Erythroblast (primary cell): ENCODE measurements at regions not wholly inside any gene's neighbourhood (a gene's known extent, or its start where the extent isn't known, plus 50 kb on each side); places are given as distances from the start of the nearest gene placed in this dataset.
"Not testable (repeated sequence)": the region's sequence is repeated elsewhere in the genome, so short reads cannot be mapped to it uniquely, and the experiment has no call there.

Experiments used
- DNase-seq, 2 experiments: peaks; one replicate each; lab custom pipeline; 2025; lab: John Stamatoyannopoulos, UW
- GATA1 ChIP-seq: IDR thresholded peaks from 2 replicates; pipeline ENCODE4 v1.6.1; 2011; ENCODE audit warnings: low read depth, mild to moderate bottlenecking, control low read depth, low read length, moderate library complexity
- POLR2A ChIP-seq: IDR thresholded peaks from 2 replicates; pipeline ENCODE4 v1.6.1; 2011; ENCODE audit warnings: mild to moderate bottlenecking, low read length

GRCh38 chr3:105960381-105960780 lies 91.6 kb upstream of the CBLB start:
- DNase-seq: no peak
- no peak for TF ChIP-seq POLR2A
- no peak for TF ChIP-seq GATA1

- TF ChIP-seq GATA1 (no peak), POLR2A (no peak)
- DNase-seq: no peak
Observed at GRCh38 chr3:105963161-105963560, 94.3 kb upstream of the CBLB start.

DNA sequence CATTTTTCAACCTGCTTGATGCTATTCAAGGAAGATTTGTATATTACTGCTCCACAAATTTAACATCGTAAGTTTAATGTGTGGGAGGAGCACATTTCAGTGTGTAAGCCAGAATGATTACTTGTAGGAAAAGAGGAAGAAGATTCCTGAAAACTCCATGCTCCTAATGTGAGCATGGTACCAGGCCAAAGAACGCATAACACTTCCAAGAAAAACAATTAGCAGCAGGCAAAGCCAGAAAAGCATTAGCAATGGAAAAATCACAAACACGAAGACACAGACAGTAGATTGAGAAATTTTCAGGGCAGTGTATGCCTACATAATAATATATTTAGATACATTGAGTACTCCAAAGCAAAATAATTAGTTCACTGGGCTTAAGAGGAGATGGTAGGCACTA lies 96.6 kb upstream of the CBLB start:
- TF ChIP-seq GATA1: no peak
- TF ChIP-seq POLR2A: no peak
- DNase-seq: no peak

DNA sequence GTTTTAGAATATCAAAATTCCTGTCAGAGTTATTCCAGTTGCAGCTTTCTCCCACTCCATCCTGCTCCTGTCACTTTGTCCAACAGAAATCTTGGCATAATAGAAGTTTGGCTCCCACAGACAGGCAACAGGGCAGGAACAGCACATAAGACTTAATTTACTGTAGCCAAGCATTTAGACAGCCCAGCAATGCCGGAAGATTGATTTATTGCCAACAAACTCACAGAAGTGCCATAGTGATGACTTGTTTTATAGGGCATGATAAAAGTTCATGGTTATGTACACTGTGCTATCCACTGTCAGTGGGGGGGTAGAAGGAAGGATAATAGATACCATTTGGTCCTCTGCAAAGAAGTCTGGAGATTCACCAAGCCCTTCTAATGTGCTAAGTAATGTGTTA lies 98.3 kb upstream of the CBLB start:
- TF ChIP-seq POLR2A: no peak
- no peak for TF ChIP-seq GATA1
- no peak for DNase-seq

- TF ChIP-seq POLR2A (no peak), GATA1 (no peak)
- no peak for DNase-seq
Observed at GRCh38 chr3:105970283-105970682, 101.5 kb upstream of the CBLB start.

DNA sequence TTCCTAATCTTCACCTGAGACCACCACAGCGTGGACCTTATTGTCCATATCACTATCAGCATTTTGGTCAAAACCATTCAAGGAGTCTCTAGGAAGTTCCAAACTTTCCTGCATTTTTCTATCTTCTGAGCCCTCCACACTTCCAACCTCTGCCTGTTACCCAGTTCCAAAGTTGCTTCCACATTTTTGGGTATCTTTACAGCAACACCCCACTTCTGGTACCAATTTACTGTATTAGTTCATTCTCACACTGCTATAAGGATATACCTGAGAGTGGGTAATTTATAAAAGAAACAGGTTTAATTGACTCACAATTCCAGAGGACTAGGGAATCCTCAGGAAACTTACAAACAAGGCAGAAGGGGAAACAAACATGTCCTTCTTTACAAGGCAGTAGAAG lies 103.3 kb upstream of the CBLB start:
- TF ChIP-seq POLR2A: no peak
- no peak for TF ChIP-seq GATA1
- no peak for DNase-seq

DNA sequence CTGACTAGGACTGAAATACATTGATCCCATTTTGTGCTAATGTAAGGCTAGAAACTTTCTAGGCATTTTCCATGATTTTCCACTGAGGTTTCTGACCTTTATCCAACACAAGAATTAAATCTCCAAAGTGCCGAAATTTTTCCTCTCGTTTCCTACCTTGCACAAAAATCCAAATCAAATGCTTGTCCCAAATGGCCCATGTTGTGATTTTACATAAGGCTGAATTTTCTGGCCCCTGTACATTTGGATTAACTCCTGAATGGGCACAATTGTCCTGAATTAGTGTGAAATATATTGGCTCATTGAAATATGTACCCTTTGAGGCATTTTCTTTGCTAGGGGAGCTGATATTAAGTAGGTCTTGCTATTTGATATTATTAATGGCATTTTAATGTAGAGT lies 105.6 kb upstream of the CBLB start:
- no peak for DNase-seq
- TF ChIP-seq POLR2A (no peak), GATA1 (no peak)

DNA sequence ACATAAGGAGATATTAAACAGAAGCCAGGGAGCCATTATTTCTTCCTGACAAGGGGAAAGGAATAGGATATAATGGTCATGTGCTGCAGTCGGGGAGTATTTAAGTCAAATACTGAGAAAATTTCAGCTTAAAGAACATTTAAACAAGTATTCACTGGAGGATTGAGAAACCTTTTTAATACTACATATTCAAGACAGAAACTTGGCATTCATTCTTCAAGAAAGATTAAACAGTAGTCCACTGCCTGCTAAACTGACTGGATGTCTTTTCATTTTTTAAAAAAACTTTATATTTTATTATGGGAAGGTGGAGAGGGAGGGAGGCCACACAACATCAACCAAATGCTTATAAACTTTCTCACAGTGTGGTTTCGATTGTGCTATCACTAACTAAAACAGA lies 107.4 kb upstream of the CBLB start:
- DNase-seq: no peak
- no peak for TF ChIP-seq GATA1
- no peak for TF ChIP-seq POLR2A

DNA sequence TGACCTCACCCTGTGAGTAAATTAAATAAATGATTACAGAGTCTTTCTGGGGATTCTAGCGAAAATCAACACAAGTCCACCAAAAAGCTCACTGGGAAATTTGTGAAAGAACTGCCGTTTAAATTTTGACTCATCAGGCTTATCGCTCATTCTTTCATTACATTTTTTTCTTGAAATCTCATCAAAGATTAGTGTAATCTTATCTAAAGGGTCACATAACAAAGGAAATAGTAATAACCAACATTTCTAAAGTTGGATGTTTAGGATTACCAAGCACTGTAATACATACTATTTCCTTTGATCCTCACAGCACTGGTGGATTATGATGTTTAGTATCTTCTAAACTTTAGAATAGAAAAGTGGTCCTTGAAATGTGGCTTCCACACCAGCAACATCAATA lies 111.1 kb upstream of the CBLB start:
- TF ChIP-seq POLR2A (no peak), GATA1 (no peak)
- no peak for DNase-seq

DNA sequence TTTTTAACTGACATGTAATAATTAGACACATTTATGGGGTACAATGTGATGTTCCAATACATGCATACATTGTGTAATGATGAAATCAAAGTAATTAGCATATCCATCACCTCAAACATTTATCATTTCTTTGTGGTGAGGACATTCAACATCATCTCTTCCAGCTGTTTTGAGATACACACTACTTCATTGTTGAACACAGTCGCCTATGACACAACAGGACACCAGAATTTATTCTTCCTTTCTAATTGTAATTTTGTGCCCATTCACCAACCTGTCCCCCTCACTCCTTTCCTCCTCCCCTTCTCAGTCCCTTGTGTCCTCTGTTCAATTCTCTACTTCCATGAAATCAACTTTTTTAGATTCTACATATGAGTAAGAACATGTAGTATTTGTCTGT lies 113.4 kb upstream of the CBLB start:
- DNase-seq: no peak
- TF ChIP-seq GATA1 (no peak), POLR2A (no peak)

DNA sequence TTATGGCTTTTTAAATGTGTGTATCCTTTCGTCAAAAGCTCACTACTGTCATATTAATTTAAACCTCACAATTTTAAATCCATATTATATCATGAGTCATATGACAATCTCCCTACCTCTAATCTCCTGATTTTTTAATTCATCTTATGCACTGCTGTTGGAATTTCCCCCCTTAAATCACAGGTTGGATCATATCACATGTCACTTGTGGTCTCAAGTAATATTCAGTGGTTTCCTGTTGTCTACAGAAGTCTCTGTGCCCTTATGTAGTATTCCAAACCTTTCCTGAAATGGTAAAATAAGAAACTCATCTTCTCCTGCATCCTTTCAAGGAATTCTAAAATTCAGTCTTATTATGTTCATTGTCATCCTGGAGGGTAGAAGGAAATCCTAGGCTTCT lies 116.0 kb upstream of the CBLB start:
- TF ChIP-seq GATA1: no peak
- TF ChIP-seq POLR2A: no peak
- DNase-seq: no peak

DNA sequence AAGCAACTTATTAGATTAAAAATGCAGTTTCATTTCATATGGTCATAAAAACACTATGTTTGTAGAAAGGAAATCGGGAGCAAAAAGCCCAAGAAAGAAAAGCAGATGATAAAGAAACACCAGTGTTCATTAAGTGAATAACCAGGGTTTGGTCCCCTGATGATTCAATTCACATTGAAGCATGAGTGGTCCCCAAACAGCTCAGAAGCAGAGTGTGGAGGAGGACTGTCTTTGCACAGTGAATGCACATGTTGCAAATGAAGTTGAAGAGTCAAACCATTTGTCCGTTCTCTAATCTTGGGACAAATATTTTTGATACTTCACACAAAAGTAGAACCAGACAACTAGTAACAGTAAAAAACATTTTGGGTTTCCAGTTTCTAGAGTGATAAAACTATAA lies 117.5 kb upstream of the CBLB start:
- DNase-seq: not testable (repeated sequence)

- TF ChIP-seq GATA1 (no peak), POLR2A (no peak)
- DNase-seq: no peak
Observed at GRCh38 chr3:105987809-105988208, 119.0 kb upstream of the CBLB start.

GRCh38 chr3:105988540-105989212 lies 119.9 kb upstream of the CBLB start:
- no peak for DNase-seq

GRCh38 chr3:105996781-105997180 lies 128.0 kb upstream of the CBLB start:
- no peak for DNase-seq
- no peak for TF ChIP-seq GATA1
- TF ChIP-seq POLR2A: no peak

More at GRCh38 chr3:105988540-105989212, 119.9 kb upstream of the CBLB start:
- TF ChIP-seq GATA1 (no peak), POLR2A (no peak)
